Vagina (tissue), 2 donors: ENCODE measurements at regions not wholly inside any gene's neighbourhood (a gene's known extent, or its start where the extent isn't known, plus 50 kb on each side); places are given as distances from the start of the nearest gene placed in this dataset.

ENCODE experiments used
- POLR2A ChIP-seq, 2 donors: fragments of 450-650 bp; IDR thresholded peaks; one replicate each; pipeline ENCODE4 v1.6.1; 2017; ENCODE audit warnings: antibody characterized with exemption in 2 of 2, mild to moderate bottlenecking in 2 of 2, moderate library complexity in 2 of 2
- POLR2AphosphoS5 ChIP-seq, 2 donors: sonication (generic); formaldehyde crosslinking; IDR thresholded peaks; one replicate each; pipeline ENCODE4 v1.9.0; 2017; ENCODE audit warnings: antibody characterized with exemption in 2 of 2, mild to moderate bottlenecking in 2 of 2, low read depth in 1 of 2; ENCODE audit not compliant: insufficient read depth in 1 of 2
- TF ChIP-seq, protein P1 (sequence below), 3 experiments: fragments of 450-650 bp in 2 of 3; fragments of 200-600 bp in 1 of 3; sonication (generic) in 1 of 3; IDR thresholded peaks; one replicate each; pipeline ENCODE4 v1.5.1; 2017 to 2019; ENCODE audit warnings: antibody characterized with exemption in 3 of 3, mild to moderate bottlenecking in 2 of 3, moderate library complexity in 2 of 3

DNA sequence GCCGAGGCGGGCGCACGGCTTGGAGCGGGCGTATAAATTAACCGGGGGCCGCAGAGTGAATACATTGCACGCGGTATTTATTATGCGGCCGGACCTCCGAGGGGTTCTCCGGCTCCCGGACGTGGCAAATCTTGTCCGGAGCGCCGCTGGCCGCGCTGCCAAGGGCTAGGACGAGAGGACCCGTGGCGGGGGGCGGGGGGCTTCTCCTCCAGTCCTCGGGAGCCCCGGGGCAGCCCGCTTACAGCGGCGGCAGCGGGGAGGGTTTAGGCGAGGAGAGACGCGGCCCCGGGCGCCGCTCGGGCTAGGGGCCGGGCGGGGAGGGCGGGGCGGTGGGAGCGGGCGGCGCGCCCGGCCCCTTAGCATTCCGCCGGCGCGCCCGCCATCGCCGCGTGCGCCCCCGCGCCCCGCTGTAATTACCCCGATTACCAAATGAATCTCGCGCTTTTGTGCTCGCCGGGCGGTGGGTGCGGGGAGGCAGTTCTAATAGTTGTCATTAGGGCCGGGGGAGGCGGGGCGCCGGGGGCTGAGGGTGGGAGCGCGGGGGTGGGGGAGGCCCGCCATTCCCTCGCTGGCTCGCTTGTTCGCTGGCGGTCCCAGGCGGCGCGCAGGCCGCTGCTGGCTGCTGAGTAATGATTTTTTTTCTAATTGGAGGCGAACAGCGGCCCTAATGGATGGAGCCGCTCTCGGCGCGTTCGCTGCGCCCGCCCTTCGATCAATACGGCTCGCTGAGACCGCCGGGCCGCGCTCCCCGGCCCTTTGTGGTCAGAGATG, 276.6 kb downstream of the BCOR start:
- TF ChIP-seq, protein P1, sequence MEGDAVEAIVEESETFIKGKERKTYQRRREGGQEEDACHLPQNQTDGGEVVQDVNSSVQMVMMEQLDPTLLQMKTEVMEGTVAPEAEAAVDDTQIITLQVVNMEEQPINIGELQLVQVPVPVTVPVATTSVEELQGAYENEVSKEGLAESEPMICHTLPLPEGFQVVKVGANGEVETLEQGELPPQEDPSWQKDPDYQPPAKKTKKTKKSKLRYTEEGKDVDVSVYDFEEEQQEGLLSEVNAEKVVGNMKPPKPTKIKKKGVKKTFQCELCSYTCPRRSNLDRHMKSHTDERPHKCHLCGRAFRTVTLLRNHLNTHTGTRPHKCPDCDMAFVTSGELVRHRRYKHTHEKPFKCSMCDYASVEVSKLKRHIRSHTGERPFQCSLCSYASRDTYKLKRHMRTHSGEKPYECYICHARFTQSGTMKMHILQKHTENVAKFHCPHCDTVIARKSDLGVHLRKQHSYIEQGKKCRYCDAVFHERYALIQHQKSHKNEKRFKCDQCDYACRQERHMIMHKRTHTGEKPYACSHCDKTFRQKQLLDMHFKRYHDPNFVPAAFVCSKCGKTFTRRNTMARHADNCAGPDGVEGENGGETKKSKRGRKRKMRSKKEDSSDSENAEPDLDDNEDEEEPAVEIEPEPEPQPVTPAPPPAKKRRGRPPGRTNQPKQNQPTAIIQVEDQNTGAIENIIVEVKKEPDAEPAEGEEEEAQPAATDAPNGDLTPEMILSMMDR (IDR thresholded peaks at IDR 0.05), result no peak
- TF ChIP-seq POLR2AphosphoS5 (IDR thresholded peaks at IDR 0.05; ENCODE audit: insufficient read depth in 1 of 2, low read depth in 1 of 2) (no peak), POLR2A (IDR thresholded peaks at IDR 0.05) (no peak)
